ENCODE measurements at regions not wholly inside any gene's neighbourhood (a gene's known extent, or its start where the extent isn't known, plus 50 kb on each side); places are given as distances from the start of the nearest gene placed in this dataset.

DNA sequence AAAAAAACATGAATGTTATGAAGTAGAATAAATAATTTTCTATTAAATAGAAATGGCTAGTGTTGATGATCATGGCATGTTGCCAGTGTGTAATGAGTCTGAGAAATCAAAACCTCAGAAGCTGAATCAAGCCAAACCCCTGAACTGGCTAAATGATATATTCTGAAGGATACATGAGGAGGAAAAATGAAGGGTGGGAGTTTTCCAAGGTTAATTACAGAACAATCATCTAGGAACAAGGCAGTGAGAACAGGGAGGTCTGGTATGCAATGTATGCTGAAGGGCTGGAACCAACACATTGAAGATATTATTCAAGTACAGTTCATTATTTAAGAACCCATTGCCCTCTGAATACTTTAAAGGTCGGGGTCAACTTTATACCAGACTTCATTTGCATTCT lies 309.1 kb upstream of the NRIP1 start:
- DNase-seq (ENCODE audit: low spot score), result no peak

DNA sequence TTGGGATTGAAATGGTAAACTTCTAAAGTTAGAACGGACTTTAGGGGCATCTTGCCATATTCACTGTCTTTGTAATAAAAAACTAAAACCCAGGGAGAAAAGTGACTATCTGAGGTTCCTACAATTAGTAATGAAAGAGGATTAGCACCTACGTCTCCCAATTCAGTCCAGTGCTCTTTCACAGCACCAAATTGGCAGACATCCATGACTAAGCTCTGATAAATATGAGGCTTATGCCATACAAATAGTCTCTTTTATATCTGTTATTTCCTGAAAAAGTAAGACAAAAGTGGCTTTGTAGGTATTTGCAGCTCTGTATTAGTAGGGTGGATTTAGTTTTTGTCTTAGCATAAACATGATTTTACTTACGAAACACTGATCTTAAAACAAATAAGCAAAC lies 315.0 kb upstream of the NRIP1 start:
- DNase-seq (ENCODE audit: low spot score), result no peak

DNA sequence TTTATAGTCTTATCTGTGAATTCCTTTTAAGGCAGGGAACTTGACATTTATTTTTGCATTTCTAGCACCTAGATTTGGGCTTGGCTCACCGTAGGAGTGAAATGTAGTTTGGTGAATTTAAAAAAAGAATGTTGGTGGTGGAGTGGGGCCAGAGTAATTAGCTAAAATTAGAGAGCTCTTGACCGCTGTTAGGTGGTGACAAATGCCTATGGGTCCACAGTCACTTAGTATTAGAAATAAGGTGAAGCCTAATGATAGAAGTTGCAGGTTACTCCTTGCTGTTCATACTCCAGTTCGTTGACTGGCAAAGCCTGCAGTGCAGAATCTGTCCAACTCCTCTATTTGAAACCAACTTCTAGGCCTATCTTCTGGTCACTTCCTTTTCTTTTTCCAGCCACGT lies 318.8 kb upstream of the NRIP1 start:
- no peak for DNase-seq (ENCODE audit: low spot score)

DNA sequence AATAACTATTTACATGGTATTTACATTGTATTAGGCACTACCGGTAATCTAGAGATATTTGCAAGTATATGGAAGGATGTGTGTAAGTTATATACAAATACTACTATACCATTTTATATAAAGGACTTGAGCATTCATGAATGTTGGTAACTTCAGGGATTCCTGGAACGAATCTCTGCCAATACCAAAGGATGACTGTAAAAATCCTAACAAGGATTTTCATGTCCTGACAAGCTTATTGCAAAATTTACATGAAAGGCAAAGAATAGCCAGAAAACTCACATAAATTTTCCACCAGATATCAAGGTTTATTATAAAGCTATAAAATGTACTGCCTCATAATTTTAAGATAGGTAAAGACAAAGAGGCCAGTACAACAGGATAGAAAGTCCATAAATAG lies 325.2 kb upstream of the NRIP1 start:
- no peak for DNase-seq (ENCODE audit: low spot score)

DNA sequence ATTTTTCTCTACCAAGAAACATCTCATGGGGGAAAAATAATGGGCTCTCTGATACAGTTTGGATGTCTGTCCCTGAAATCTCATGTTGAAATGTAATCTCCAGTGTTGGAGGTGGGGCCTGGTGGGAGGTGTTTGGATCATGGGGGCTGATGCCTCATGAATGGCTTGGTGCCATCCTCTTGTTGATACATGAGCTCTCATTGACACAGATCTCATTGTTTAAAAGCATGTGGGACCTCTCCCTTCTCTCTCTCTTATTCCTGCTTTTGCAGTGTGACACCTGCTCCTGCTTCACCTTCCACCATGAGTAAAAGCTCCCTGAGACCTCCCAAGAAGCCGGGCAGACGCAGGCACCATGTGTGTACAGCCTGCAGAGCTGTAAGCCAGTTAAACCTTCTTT lies 332.5 kb upstream of the NRIP1 start:
- DNase-seq (ENCODE audit: low spot score), result no peak

DNA sequence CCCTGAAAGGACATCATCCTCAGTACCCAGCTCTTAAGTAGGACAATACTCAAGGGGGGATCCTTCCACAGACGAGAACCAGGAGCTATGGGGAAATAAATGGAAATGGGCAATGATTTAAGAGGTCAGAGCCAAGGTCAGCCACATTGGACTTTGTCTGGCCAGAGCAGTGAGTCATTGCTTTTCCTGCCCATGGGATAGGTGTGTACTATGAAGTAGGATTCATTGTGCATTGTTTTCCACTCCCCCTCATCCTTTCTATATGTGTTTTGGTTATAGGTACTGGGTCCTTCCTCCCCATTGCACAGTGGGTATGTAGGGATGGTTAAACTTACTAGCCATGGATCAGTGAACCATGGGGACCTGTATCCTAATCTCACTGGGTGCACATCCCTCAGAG lies 328.9 kb upstream of the USP25 start:
- DNase-seq (ENCODE audit: low spot score), result no peak

DNA sequence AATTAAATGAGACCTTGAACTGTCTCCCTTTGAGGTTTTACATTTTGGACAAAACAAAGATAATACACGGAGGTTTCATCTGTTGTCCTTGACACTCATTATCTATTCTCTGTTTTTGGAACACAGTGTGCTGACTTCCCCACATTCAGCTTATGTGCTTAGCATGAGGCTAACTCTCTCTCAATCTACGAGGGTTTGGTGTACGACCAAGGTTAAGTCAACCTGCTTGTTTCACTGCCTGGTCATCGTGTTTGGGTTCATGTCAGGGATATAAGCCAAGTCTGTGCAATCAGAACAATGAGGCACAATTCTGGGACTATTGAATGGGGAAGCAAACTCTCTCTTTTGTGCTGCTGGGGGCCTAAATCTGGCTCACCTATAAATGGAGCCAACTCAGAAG lies 328.5 kb upstream of the USP25 start:
- DNase-seq (ENCODE audit: low spot score), result no peak

DNA sequence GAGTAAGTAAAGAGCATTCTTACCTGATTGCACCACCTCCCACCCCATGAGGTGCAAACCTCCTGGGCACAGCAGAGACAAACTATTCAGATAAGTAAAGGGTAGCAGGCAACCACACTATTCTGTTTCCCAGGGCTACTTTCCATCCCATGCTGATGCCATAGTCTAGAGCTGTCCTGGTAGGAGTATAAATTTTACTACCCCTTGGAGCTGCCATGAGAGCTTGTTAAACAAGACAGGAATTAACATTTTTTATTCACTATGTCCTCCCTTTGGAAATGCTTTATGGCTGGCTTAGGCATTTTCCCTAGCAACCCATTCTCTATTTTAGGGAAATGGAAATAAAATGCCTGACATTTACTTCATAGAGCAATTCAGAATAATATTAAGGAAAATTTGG lies 324.6 kb upstream of the USP25 start:
- no peak for DNase-seq (ENCODE audit: low spot score)

DNA sequence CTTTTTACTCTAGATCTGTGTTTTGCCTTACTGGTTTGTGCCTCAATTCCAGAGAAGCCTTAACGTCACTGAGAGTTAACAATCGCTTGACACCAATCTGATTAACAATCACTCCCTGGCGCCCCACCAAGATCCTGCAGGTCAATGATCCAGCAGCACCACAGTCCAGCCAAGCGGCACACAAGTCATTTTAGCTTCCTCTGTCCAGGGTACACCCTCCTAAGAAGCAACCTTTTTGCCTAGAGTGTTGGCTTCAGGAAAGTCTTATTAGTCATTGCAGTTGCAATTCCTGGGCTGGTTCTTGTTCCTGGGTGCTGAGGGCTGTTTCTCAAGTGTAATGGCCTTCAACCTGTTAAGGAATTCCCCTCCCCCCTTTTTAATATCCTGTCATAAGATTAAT lies 323.0 kb upstream of the USP25 start:
- no peak for DNase-seq (ENCODE audit: low spot score)

DNA sequence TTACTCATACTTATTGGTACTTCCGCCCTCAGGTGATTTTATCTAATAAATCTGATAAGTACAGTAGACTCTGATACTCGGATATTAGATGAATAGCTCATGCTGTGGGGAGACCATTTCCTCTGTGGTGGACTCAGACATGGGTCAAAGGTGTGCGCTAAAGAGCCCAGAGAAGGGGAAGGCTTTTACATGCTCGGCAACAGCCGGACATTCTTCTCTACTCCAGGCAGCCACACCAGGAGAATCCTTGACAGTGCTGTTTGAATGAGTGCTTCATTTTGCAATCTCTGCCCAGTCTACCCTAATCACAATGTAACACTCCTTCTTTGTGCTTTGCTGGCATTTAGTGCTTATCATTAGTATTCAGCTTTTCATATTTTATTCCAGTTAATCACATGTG lies 322.2 kb upstream of the USP25 start:
- DNase-seq (ENCODE audit: low spot score), result no peak

DNA sequence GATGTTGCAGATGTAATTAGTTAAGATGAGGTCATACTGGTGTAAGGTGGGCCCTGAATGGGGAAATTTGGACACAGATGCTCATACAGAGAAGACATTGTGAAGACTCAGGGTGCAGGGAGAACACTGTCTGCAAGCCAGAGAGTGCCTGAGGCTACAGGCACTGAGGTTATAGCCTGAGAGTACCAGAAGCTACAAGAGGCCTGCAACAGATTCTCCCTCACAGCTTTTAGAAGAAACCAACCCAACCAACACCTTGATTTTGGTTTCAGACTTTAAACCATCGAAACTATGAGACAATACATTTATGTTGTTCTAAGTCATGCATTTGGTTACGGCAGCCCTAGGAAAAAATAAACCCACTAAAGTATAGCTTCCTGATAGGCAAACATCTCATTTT lies 321.7 kb upstream of the USP25 start:
- DNase-seq (ENCODE audit: low spot score), result no peak

DNA sequence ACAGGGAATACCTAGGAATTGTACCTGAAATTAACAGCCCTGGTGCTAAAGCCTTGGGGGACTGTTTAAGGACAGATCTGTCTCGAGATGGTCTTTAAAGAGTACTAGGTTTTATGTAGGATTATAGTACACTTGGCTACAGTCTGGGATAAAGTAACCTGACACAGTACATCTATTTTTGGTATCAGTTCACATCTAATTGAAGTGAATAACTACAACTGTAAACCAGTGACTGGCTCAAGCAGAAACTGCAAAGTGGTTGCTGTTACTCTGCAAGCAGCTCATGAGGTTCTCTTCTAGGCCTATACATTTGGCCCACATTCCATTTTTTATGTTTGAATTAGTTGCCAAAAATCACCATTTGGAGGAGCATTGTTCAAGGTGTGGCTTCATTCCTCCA lies 320.8 kb upstream of the USP25 start:
- DNase-seq (ENCODE audit: low spot score), result no peak

DNA sequence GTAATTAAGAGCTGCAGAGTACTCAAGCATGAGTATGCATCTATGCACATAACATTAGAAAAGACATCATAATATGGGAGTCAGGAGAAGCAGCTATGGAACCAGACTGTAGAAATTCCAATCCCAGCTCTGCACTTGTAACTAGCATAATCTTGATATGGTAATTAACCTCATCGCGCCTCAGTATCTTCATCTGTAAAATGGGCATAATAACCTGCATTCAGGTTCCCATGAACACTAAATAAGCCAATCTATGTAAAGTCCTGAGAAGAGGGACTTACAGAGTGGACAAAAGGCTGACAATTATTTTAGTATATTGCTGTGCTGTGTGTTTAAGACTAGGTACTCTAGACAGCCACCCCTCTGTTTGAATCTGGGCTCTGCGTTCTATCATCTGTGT lies 318.9 kb upstream of the USP25 start:
- no peak for DNase-seq (ENCODE audit: low spot score)

DNA sequence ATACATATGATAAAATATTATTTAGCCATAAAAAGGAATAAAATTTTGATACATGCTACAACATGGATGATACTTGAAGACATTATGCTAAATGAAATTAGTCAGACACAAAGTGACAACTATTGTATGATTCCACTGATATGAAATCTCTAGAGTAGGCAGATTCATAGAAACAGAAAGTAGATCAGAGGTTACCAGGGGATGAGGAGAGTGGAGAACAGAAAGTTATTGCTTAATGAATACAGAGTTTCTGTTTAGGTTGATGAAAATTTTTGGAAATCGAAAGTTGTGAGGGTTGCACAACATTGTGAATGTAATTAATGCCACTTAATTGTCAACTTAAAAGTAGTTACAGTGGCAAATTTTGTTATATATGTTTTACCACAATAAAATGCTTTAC lies 315.7 kb upstream of the USP25 start:
- DNase-seq (ENCODE audit: low spot score), result no peak

DNA sequence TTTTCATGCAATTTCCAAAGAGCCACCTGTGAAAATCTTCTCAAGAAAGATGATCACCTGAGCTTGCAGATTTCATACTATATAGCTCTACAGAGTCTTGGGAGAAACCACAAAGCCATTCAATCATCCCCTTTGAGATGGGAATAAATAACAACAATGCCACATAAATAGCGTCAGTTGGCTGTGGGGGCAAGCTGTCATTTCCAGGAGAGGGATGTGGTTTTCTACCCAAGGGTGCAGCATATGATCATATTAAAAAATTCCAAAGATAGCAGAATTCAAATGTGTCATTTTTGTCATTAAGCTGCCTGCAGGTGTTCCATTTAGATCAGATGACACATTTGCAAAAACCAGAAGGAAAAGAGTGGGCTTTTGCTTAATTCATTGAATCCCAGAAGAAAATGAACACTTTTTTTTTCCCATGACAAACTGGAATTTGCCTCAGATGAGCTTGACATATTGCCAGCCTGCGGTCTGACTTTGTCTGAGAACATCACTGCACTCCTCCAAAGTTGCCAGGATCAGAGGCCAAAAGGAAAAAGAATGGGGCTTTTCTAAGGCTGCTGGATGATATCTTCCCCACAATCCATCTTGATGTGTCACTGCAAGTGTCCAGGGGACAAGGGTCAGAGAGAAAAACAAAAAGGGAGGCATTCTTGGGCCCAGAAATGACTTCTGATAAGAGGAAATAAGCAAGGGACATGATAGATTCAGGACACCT lies 314.1 kb upstream of the USP25 start:
- no peak for DNase-seq (ENCODE audit: low spot score)

DNA sequence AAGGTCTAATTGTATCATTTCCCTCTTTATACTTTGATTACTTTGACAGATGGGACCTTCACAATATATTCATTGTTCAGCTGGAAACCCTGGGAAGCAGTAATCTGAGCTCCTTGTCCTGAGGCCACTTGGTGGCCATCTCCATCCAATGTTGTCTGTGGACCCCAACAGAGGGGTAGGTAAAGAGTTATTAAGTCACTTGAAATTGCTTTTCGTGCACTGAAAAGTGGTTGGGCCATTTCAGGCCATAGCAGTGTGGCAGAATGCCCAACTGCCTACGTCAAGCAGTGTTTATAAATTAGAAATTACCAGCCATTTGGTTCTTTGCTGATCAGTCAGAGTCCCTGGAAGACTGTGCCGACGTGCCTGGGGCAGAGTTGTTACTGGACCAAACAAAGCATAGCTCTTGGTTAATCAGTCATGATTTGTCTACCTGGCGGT lies 308.3 kb upstream of the USP25 start:
- DNase-seq (ENCODE audit: low spot score), result no peak

DNA sequence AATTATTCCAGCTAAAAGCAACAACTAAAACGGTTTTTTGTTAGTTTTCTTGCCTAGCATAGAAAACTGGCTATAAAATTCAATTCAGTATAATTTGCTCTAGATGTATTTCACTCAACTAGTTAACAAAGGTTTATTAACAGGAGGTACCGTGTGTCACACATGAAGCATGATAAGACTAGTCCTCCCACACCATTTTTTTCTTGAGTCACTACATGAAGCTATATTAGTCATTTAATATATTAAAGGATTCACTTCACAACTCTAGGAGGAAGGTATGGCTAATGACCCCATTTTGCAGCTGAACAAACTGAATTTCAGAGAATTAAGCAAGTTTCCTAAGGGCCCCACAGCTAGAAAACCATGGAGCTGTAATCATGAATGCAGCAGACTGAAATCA lies 307.8 kb upstream of the USP25 start:
- no peak for DNase-seq (ENCODE audit: low spot score)

DNA sequence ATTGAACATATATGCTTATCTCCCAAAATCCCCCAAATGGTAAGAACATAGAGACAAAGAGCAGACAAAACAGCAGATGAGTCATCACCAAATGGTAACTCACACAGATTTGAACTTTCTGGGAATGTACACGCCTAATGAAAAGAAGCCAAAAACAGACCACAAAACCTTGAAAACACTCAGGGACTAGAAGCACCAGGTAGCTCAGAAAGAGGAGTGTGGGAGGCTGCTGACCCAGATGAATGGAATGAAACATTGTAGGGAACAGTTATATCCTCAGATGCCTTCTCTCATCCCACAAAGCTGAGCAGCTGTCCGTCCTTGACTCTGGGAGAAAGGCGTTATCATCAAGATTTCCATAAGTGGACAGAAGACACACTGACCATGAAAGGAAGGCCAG lies 307.0 kb upstream of the USP25 start:
- DNase-seq (ENCODE audit: low spot score), result no peak

DNA sequence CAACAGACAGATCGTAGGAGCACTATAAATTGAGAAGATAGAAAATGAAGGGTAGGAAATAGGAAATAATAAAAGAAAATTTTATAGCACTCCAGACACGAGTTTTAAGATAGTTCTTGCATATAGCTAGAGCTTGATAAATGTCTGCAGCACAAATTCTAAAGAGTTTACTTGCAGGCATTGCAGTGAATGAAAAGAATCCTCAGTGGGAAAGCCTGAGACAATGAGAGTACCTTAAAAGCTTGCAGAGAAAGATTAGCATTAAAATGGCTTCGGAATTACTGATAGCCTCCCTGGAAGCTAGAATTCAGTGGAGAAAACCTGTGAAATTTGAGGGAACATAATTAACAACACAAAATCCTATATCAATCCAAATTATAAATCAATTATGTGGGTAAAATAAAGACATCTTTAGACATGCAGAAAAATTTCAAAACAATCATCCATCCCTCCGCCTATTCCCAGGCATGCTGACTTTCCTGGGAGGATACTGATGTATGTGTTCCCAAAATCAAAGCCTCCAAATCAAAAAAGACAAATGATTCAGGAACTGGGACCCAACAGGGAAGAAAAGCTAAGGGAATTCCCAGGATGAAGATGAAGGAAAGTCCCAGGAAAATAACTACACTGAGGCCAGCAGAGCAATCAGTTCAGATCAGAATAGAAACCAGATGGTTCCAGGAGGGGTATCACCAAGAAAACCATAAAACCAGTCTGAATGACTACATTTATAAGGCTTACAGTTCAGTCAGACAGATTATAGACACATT lies 305.9 kb upstream of the USP25 start:
- DNase-seq (ENCODE audit: low spot score), result no peak

DNA sequence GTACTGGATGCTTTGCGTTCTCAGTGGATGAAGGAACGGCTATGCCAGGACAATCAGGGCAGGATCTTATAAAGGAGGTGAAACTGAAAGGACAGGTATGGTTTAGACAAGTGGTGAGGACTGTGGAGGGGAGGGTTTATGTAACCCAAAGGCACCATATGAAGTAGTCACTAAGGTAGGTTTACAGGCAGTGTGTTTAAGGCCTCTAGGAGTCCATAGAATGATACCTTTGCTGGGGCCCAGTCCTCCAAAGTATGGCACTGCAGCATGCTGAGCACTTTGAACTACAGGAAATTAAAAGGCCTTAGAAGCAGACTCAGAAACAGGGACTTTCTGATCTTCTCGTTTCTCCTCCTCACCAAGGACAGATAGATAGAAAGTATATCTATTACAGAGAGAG lies 304.7 kb upstream of the USP25 start:
- DNase-seq (ENCODE audit: low spot score), result no peak

DNA sequence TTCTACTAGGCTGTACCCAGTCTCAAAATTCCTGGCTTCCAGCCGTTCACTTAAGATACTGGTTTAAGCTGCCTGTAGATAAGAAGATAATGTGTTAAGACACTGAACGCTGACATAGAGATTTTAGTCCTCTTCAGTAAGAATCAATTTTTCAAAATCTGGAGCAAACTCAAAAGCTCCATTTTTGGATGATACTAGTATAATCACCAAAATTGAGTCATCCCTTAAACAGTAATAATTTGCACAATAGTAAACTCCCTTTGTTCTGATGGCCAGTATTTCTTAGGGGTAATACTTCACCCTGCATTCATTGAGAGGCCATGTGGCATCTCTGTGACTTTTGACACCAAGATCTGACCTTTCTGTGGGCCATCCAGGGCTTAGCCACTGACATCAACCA lies 299.8 kb upstream of the USP25 start:
- no peak for DNase-seq (ENCODE audit: low spot score)

DNA sequence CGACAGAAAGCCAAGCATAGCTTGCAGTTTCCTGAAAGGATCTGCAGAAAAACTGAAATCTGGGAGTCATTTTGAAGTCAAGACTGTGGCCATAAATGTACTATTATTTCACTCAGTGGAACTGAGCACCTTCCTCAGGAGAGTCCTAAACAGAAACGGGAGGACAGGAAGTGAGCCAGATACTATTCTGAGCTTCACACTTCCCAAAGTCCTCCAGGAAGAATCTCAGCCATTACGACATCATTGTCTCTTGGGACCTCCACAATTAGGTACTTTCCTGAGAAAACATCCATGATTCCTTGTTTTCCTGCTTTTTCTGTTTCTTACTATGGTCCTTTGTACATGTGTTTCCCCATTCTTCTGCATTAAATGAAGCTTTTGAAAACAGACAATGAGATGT lies 299.2 kb upstream of the USP25 start:
- no peak for DNase-seq (ENCODE audit: low spot score)

DNA sequence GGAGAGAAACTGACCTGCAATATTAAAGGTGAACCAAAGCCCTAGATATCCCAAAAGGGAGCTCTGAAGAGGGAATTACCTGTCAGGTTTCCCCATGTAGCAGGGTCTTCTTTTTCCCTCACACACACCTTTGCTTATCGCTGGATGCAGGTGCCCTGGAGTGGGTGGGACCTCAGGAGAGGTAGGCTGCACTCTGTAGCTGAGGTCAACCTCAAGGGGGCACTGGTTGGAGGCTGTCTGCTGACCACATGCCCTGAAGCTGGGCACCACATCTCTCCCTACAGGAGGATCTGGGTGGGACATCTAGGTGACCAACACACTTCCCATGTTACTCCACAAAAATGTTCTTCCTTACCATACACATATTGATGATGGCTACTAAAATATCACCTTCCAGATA lies 298.7 kb upstream of the USP25 start:
- no peak for DNase-seq (ENCODE audit: low spot score)

DNA sequence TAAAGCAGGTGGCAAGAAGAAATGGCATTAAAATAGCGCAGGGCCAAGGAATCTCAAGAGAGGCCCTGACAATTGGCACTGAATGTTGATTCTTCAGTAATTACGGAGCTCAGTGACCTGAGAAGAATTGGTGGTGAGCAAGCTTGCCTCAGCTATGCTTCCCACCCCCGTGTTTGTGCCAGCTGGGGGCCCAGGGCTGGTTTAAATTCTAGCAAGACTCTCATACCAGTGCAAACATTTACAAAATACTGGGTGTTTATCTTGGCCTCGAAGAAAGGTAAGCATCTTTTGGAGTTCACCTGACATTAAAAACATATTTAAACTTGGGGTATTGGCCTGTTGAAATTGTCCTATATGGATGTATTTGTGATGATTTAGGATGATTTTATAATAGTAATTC lies 296.7 kb upstream of the USP25 start:
- DNase-seq (ENCODE audit: low spot score), result no peak

Measured in AG20443 (cell line).